PC-3 (cell line): ENCODE measurements at regions not wholly inside any gene's neighbourhood (a gene's known extent, or its start where the extent isn't known, plus 50 kb on each side); places are given as distances from the start of the nearest gene placed in this dataset.

Experiments
- EZH2 ChIP-seq: fragments of 300-600 bp; sonication (generic); IDR thresholded peaks from one replicate; pipeline ENCODE4 v1.6.1; 2017; ENCODE audit warnings: antibody characterized with exemption, mild to moderate bottlenecking, low read length; ENCODE audit not compliant: unreplicated experiment
- TF ChIP-seq, protein P1 (sequence below): fragments of 300-600 bp; sonication (generic); conservative IDR thresholded peaks from 2 replicates; pipeline ENCODE4 v1.5.1; 2017; ENCODE audit warnings: antibody characterized with exemption, low read depth, mild to moderate bottlenecking, low read length

DNA sequence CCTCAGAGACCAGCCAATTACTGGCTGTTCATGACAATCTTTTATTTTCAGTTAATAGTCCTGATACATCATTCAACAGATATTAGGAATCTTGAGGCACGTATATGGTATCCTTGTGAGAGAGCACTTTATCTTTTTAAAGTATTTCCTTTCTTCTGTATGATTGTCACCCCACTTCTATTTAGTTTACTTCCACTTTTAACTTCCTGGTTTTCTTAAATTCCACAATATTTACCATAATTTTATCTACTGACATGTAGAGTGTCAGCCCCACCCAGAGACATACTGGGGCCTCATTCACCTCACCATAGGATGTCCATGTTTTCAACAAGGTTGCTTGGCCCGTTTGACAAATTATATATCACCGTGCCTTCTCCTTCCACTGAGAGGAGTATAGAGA is 182.9 kb upstream of the ID2 start:
- TF ChIP-seq, protein P1, sequence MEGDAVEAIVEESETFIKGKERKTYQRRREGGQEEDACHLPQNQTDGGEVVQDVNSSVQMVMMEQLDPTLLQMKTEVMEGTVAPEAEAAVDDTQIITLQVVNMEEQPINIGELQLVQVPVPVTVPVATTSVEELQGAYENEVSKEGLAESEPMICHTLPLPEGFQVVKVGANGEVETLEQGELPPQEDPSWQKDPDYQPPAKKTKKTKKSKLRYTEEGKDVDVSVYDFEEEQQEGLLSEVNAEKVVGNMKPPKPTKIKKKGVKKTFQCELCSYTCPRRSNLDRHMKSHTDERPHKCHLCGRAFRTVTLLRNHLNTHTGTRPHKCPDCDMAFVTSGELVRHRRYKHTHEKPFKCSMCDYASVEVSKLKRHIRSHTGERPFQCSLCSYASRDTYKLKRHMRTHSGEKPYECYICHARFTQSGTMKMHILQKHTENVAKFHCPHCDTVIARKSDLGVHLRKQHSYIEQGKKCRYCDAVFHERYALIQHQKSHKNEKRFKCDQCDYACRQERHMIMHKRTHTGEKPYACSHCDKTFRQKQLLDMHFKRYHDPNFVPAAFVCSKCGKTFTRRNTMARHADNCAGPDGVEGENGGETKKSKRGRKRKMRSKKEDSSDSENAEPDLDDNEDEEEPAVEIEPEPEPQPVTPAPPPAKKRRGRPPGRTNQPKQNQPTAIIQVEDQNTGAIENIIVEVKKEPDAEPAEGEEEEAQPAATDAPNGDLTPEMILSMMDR: no peak
- no peak for TF ChIP-seq EZH2
